ENCODE measurements at regions not wholly inside any gene's neighbourhood (a gene's known extent, or its start where the extent isn't known, plus 50 kb on each side); places are given as distances from the start of the nearest gene placed in this dataset.

- WGBS, 2 donors (ENCODE audit: low coverage in 1 of 2) = 65 to 74% methylated on average over 2 of the region's 2 CpGs
- no peak for TF ChIP-seq POLR2A (IDR thresholded peaks at IDR 0.05)
- no peak for TF ChIP-seq CTCF (IDR thresholded peaks at IDR 0.05)
- no peak for TF ChIP-seq EP300 (IDR thresholded peaks at IDR 0.05; ENCODE audit: low read depth)
- no peak for TF ChIP-seq POLR2AphosphoS5 (IDR thresholded peaks at IDR 0.05)
- H3K36me3 ChIP-seq = no peaks in the 10 kb centered on the region
- H3K27me3 ChIP-seq = no peaks in the 10 kb centered on the region
- no peaks in the 10 kb centered on the region for H3K4me1 ChIP-seq
- H3K27ac ChIP-seq = no peak overlapping the region
- no peaks in the 10 kb centered on the region for H3K9me3 ChIP-seq
- intact Hi-C loops (cut with DNase I; ENCODE audit: low total_unique reads) (no loop called here), in situ Hi-C loops (cut with MboI; ENCODE audit: low pct_ligation_motif_present in 1 of 4, low pct_unique_long_range_greater_than_20kb in 1 of 4, low sequenced_read_pairs in 3 of 4) (no loop called here)
- DNase-seq = no peak
- H3K4me3 ChIP-seq = no peak overlapping the region
These were observed 292.7 kb upstream of the CHAC2 start for GRCh38 chr2:53474914-53475313.

GRCh38 chr2:53473775-53474311, 293.8 kb upstream of the CHAC2 start:
- no peaks in the 10 kb centered on the region for H3K4me1 ChIP-seq
- H3K36me3 ChIP-seq = no peaks in the 10 kb centered on the region
- in situ Hi-C loops (cut with MboI; ENCODE audit: low pct_ligation_motif_present in 1 of 4, low pct_unique_long_range_greater_than_20kb in 1 of 4, low sequenced_read_pairs in 3 of 4) (no loop called here), intact Hi-C loops (cut with DNase I; ENCODE audit: low total_unique reads) (no loop called here)
- H3K27me3 ChIP-seq = no peaks in the 10 kb centered on the region
- 64 to 65% methylated on average over 1 to 3 of the region's 3 CpGs for WGBS, 2 donors (ENCODE audit: low coverage in 1 of 2)
- TF ChIP-seq EP300 (IDR thresholded peaks at IDR 0.05; ENCODE audit: low read depth) = no peak
- no peak for TF ChIP-seq POLR2AphosphoS5 (IDR thresholded peaks at IDR 0.05)
- TF ChIP-seq POLR2A (IDR thresholded peaks at IDR 0.05) = no peak
- TF ChIP-seq CTCF (IDR thresholded peaks at IDR 0.05) = no peak
- no peak overlapping the region for H3K27ac ChIP-seq
- no peak for DNase-seq
- H3K4me3 ChIP-seq = no peak overlapping the region
- H3K9me3 ChIP-seq = no peaks in the 10 kb centered on the region

- H3K4me3 ChIP-seq = no peak overlapping the region
- no peaks in the 10 kb centered on the region for H3K4me1 ChIP-seq
- WGBS, 2 donors (ENCODE audit: low coverage in 1 of 2) = 45 to 69% methylated on average over 3 to 4 of the region's 4 CpGs
- intact Hi-C loops (cut with DNase I; ENCODE audit: low total_unique reads) = no loop called here
- H3K9me3 ChIP-seq = no peaks in the 10 kb centered on the region
- H3K27ac ChIP-seq = no peak overlapping the region
- no peaks in the 10 kb centered on the region for H3K27me3 ChIP-seq
- in situ Hi-C loops (cut with MboI; ENCODE audit: low pct_ligation_motif_present in 1 of 4, low pct_unique_long_range_greater_than_20kb in 1 of 4, low sequenced_read_pairs in 3 of 4) = no loop called here
- no peaks in the 10 kb centered on the region for H3K36me3 ChIP-seq
- peak; percentile 13 for DNase-seq
- TF ChIP-seq POLR2AphosphoS5 (IDR thresholded peaks at IDR 0.05) = no peak
- peak in 3 of 5 experiments; percentile 14 to 22 (median 19) for TF ChIP-seq CTCF (IDR thresholded peaks at IDR 0.05)
These were observed 294.4 kb upstream of the CHAC2 start for GRCh38 chr2:53473236-53473635.

- DNase-seq = no peak
- no peak for TF ChIP-seq POLR2A (IDR thresholded peaks at IDR 0.05)
- no peak for TF ChIP-seq POLR2AphosphoS5 (IDR thresholded peaks at IDR 0.05)
- no peak for TF ChIP-seq EP300 (IDR thresholded peaks at IDR 0.05; ENCODE audit: low read depth)
- no peak for TF ChIP-seq CTCF (IDR thresholded peaks at IDR 0.05)
- no peaks in the 10 kb centered on the region for H3K4me1 ChIP-seq
- H3K9me3 ChIP-seq = no peaks in the 10 kb centered on the region
- no peak overlapping the region for H3K4me3 ChIP-seq
- in situ Hi-C loops (cut with MboI; ENCODE audit: low pct_ligation_motif_present in 1 of 4, low pct_unique_long_range_greater_than_20kb in 1 of 4, low sequenced_read_pairs in 3 of 4) = no loop called here
- no peak overlapping the region for H3K27ac ChIP-seq
- H3K27me3 ChIP-seq = no peaks in the 10 kb centered on the region
- H3K36me3 ChIP-seq = no peaks in the 10 kb centered on the region
- intact Hi-C loops (cut with DNase I; ENCODE audit: low total_unique reads) = no loop called here
- 52 to 72% methylated on average over 4 of the region's 4 CpGs for WGBS, 2 donors (ENCODE audit: low coverage in 1 of 2)
These were observed 300.0 kb upstream of the CHAC2 start for GRCh38 chr2:53467467-53468180.

Data from transverse colon (tissue), 4 donors.